Transverse colon (tissue), 3 donors: ENCODE measurements at regions not wholly inside any gene's neighbourhood (a gene's known extent, or its start where the extent isn't known, plus 50 kb on each side); places are given as distances from the start of the nearest gene placed in this dataset.

ENCODE experiments used
- CTCF ChIP-seq, 5 experiments: fragments of 200-600 bp in 3 of 5; fragments of 450-650 bp in 2 of 5; sonication (generic) in 3 of 5; IDR thresholded peaks; 1 replicate in 2 of 5; 2 replicates in 3 of 5; pipeline ENCODE4 v1.5.1; 2016 to 2017; ENCODE audit warnings: antibody characterized with exemption in 5 of 5, inconsistent platforms in 3 of 5, mild to moderate bottlenecking in 2 of 5, moderate library complexity in 1 of 5
- POLR2A ChIP-seq: fragments of 450-650 bp; IDR thresholded peaks from one replicate; pipeline ENCODE4 v1.6.1; 2016; ENCODE audit warnings: antibody characterized with exemption, mild to moderate bottlenecking, moderate library complexity

DNA sequence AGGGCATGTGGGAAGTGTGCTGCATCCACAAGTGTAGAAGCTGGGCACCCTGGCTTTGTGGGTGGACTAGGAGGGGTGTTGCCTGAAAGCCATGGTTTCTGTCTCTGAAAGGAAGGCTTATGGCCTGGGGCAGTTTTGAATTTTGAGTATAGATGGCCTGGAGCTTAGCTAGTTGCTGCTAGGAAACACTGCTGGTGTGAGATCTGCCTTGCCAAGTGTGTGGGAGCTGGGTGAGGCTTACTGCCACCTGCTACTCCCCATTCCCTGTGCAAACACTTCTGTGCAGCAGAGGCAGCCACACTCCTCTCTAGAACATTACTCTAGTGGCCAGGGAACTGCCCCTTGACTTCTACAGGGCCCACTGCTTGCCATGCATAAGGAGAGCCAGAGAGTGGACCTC, 831.7 kb upstream of the LRRTM1 start:
- TF ChIP-seq CTCF (IDR thresholded peaks at IDR 0.05) (no peak), POLR2A (no peak)
